Calu3 (cell line): ENCODE measurements at regions not wholly inside any gene's neighbourhood (a gene's known extent, or its start where the extent isn't known, plus 50 kb on each side); places are given as distances from the start of the nearest gene placed in this dataset.
A peak's percentile ranks its signal among the peaks of the same experiment; 100 is the strongest.

ENCODE experiments used
- BruUV-seq: library from RNA; stranded (reverse); fragments of 400-500 nt; replicated peaks from 2 replicates; lab custom pipeline; 2021; lab: Mats Ljungman, UMichigan
- CTCF ChIA-PET: fragments of 300-600 bp; sonication (Branson Sonifier 250); formaldehyde crosslinking; loops from one replicate; lab custom pipeline; 2022; ENCODE audit warnings: antibody characterized with exemption; lab: Charles Lee
- DNase-seq: peaks from one replicate; pipeline ENCODE4 v3.0.0; 2022
- H3K27ac Mint-ChIP-seq: one replicate; pipeline ENCODE4 v1.8.0; 2022; ENCODE audit warnings: mixed read lengths; ENCODE audit not compliant: unreplicated experiment
- H3K27me3 Mint-ChIP-seq: one replicate; pipeline ENCODE4 v1.8.0; 2022; ENCODE audit warnings: mixed read lengths; ENCODE audit not compliant: unreplicated experiment
- H3K36me3 Mint-ChIP-seq: one replicate; pipeline ENCODE4 v1.8.0; 2022; ENCODE audit warnings: mild to moderate bottlenecking, moderate library complexity, mixed read lengths; ENCODE audit not compliant: insufficient read depth, unreplicated experiment
- H3K4me1 Mint-ChIP-seq: one replicate; pipeline ENCODE4 v1.8.0; 2022; ENCODE audit warnings: mild to moderate bottlenecking, low read depth, mixed read lengths; ENCODE audit not compliant: unreplicated experiment
- H3K4me3 Mint-ChIP-seq: one replicate; pipeline ENCODE4 v1.8.0; 2022; ENCODE audit warnings: mild to moderate bottlenecking, low read depth, moderate library complexity, mixed read lengths; ENCODE audit not compliant: unreplicated experiment
- H3K9me3 Mint-ChIP-seq: one replicate; pipeline ENCODE4 v1.8.0; 2022; ENCODE audit warnings: low read depth, mixed read lengths; ENCODE audit not compliant: unreplicated experiment
- CTCF ChIP-seq: fragments of 200-600 bp; IDR thresholded peaks from one replicate; pipeline ENCODE4 v1.8.0; 2022; ENCODE audit warnings: antibody characterized with exemption; ENCODE audit not compliant: unreplicated experiment
- intact Hi-C: fragments of 100-400 bp; cut with micrococcal nuclease; formaldehyde crosslinking; loops from one replicate; pipeline ENCODE4 v1.10.0; 2022; ENCODE audit not compliant: unreplicated experiment

DNA sequence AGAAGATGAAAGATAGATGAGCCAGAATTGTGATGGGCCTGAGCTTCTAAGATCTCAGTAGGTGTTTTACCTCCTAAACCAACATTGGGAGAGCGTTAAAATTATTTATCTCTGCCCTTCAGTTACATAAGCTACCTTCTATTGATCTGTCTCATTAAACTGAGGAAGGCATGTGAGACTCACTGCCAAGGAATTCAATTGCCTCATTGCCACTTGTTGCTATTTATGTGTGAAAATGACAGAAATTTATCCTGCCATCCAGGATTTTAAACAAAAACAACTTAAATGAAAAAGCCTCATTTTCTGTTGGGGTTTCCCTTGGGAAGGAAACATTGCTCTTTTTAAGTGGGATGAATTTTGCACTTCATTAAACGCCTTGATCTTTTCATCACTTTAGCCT lies 78.7 kb upstream of the RUNX1 start:
- CTCF ChIA-PET = interaction anchor here (1.0 to 1.8 kb wide), 2 partner anchors 9 to 16 kb away, joined by 3 to 5 read pairs; no protein-coding TSS in a partner anchor
- intact Hi-C loops = no loop called here
- Mint-ChIP-seq H3K27me3 (no peaks in the 10 kb centered on the region), H3K36me3 (no peaks in the 10 kb centered on the region), H3K27ac (peak overlapping the region; percentile 27), H3K9me3 (peaks cover 11% of the 10 kb centered on the region), H3K4me1 (peaks cover 8% of the 10 kb centered on the region), H3K4me3 (no peak overlapping the region)
- TF ChIP-seq CTCF = no peak
- BruUV-seq = no TSS peak
- DNase-seq = no peak

- H3K27ac Mint-ChIP-seq = no peak overlapping the region
- H3K4me3 Mint-ChIP-seq = no peak overlapping the region
- no peaks in the 10 kb centered on the region for H3K27me3 Mint-ChIP-seq
- intact Hi-C loops = no loop called here
- no peak for DNase-seq
- peaks cover 11% of the 10 kb centered on the region for H3K9me3 Mint-ChIP-seq
- TF ChIP-seq CTCF = no peak
- peaks cover 8% of the 10 kb centered on the region for H3K4me1 Mint-ChIP-seq
- no TSS peak for BruUV-seq
- CTCF ChIA-PET = no interaction called here
- H3K36me3 Mint-ChIP-seq = no peaks in the 10 kb centered on the region
Measured at GRCh38 chr21:35127026-35127425, 77.9 kb upstream of the RUNX1 start.

DNA sequence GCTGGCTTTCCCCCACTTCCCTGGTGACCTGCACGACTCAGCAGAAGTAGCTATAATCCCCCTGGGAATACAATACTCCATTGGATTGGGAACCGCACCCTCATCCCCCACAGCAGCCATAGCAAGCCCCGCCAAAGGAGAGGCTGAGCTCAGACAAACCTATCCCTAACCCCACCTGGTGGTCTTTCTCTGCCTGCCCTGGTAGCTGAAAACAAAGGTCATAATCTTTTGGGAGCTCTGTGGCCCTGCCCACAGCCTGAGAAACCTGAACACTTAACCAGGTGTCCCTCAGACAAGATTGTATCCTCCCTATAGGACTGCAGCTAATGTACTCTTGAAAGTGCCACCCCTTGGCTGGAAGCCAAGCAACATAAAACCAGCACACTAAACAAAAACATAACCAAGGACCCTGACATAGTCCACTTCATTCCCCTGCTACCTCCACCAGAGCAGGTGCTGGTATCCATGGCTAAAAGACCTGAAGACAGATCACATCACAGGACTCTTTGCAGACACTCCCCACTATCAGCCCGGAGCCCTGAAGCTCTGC lies 71.6 kb upstream of the RUNX1 start:
- no peaks in the 10 kb centered on the region for H3K27me3 Mint-ChIP-seq
- H3K36me3 Mint-ChIP-seq = no peaks in the 10 kb centered on the region
- no peak overlapping the region for H3K4me3 Mint-ChIP-seq
- H3K27ac Mint-ChIP-seq = no peak overlapping the region
- peaks cover 9% of the 10 kb centered on the region for H3K9me3 Mint-ChIP-seq
- no peak for TF ChIP-seq CTCF
- no TSS peak for BruUV-seq
- no peak for DNase-seq
- CTCF ChIA-PET = interaction anchor here (0.6 kb wide), 1 partner anchor 14 kb away, joined by 3 read pairs; no protein-coding TSS in a partner anchor
- intact Hi-C loops = no loop called here
- no peaks in the 10 kb centered on the region for H3K4me1 Mint-ChIP-seq

GRCh38 chr21:35119501-35120047 lies 70.5 kb upstream of the RUNX1 start:
- Mint-ChIP-seq H3K27ac (peak overlapping the region; percentile 42), H3K4me1 (no peaks in the 10 kb centered on the region), H3K9me3 (peaks cover 4% of the 10 kb centered on the region), H3K36me3 (no peaks in the 10 kb centered on the region), H3K27me3 (no peaks in the 10 kb centered on the region), H3K4me3 (no peak overlapping the region)
- no peak for DNase-seq
- CTCF ChIA-PET = no interaction called here
- TF ChIP-seq CTCF = no peak
- no TSS peak for BruUV-seq
- intact Hi-C loops = no loop called here
